AG10803 (cell line): ENCODE measurements at regions not wholly inside any gene's neighbourhood (a gene's known extent, or its start where the extent isn't known, plus 50 kb on each side); places are given as distances from the start of the nearest gene placed in this dataset.

Experiments
- DNase-seq: peaks from one replicate; pipeline ENCODE4 v3.0.0; 2010; ENCODE audit warnings: low read depth
- H3K4me3 ChIP-seq: 2 replicates; pipeline ENCODE4 v1.5.1; 2011; ENCODE audit warnings: mild to moderate bottlenecking, low read length, control low read depth
- TF ChIP-seq, protein P1 (sequence below): conservative IDR thresholded peaks from 2 replicates; pipeline ENCODE4 v1.5.1; 2011; ENCODE audit warnings: mild to moderate bottlenecking, low read length, control low read depth, inconsistent platforms

DNA sequence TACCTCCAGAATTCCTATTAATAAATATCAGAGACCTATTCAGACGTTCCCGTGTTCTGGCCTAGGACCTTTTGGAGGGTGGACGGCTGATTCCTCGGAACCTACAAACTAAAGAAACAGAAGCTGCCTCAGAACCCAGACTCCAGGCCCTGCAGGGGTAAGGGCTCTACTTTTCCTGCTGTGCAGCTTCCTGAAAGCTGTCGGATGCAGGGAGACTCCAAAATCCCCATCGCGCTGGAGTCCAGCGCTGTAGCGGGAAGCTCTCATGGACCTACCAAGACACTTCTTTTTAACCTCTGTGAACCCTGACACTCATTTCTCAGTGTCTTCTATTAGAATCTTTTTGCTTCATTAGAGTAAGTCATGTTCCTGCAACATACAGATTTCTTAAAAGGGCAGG lies 244.5 kb upstream of the PITRM1 start:
- TF ChIP-seq, protein P1, sequence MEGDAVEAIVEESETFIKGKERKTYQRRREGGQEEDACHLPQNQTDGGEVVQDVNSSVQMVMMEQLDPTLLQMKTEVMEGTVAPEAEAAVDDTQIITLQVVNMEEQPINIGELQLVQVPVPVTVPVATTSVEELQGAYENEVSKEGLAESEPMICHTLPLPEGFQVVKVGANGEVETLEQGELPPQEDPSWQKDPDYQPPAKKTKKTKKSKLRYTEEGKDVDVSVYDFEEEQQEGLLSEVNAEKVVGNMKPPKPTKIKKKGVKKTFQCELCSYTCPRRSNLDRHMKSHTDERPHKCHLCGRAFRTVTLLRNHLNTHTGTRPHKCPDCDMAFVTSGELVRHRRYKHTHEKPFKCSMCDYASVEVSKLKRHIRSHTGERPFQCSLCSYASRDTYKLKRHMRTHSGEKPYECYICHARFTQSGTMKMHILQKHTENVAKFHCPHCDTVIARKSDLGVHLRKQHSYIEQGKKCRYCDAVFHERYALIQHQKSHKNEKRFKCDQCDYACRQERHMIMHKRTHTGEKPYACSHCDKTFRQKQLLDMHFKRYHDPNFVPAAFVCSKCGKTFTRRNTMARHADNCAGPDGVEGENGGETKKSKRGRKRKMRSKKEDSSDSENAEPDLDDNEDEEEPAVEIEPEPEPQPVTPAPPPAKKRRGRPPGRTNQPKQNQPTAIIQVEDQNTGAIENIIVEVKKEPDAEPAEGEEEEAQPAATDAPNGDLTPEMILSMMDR = no peak

GRCh38 chr10:3415878-3416605 lies 243.5 kb upstream of the PITRM1 start:
- TF ChIP-seq, protein P1 = no peak
- DNase-seq = no peak

More for the DNA sequence above, 244.5 kb upstream of the PITRM1 start:
- DNase-seq = no peak
- H3K4me3 ChIP-seq = no peak overlapping the region

GRCh38 chr10:3415038-3415736 lies 242.6 kb upstream of the PITRM1 start:
- TF ChIP-seq, protein P1 = no peak
- H3K4me3 ChIP-seq = no peak overlapping the region
- DNase-seq = no peak

More at GRCh38 chr10:3415878-3416605, 243.5 kb upstream of the PITRM1 start:
- no peak overlapping the region for H3K4me3 ChIP-seq

- no peak for DNase-seq
- H3K4me3 ChIP-seq = no peak overlapping the region
- TF ChIP-seq, protein P1 = no peak
Measured at GRCh38 chr10:3414667-3415023, 242.1 kb upstream of the PITRM1 start.

- DNase-seq = no peak
- TF ChIP-seq, protein P1 = no peak
- no peak overlapping the region for H3K4me3 ChIP-seq
Measured at GRCh38 chr10:3413937-3414666, 241.5 kb upstream of the PITRM1 start.

GRCh38 chr10:3412646-3413045 lies 240.1 kb upstream of the PITRM1 start:
- TF ChIP-seq, protein P1 = no peak
- no peak overlapping the region for H3K4me3 ChIP-seq
- DNase-seq = no peak
